ENCODE measurements at regions not wholly inside any gene's neighbourhood (a gene's known extent, or its start where the extent isn't known, plus 50 kb on each side); places are given as distances from the start of the nearest gene placed in this dataset.
"Not testable (repeated sequence)": the region's sequence is repeated elsewhere in the genome, so short reads cannot be mapped to it uniquely, and the experiment has no call there.

GRCh38 chr10:84600947-84601346 is 272.6 kb downstream of the CCSER2 start:
- Histone ChIP-seq H2BK5ac (ENCODE audit: insufficient read length, low read length) (no peak overlapping the region), H3K4me1 (ENCODE audit: insufficient read depth, low read length) (peaks cover 3% of the 10 kb centered on the region; the same call in 1 of the 2 replicates), H4K8ac (replicated peaks; ENCODE audit: insufficient read length, low read depth, low read length) (no peak overlapping the region), H3K79me2 (ENCODE audit: insufficient read depth, low read length) (no peaks in the 10 kb centered on the region), H3K23ac (ENCODE audit: insufficient read length, low read depth, low read length) (no peak overlapping the region), H2AK5ac (ENCODE audit: insufficient read length, low read length) (no peak overlapping the region), H4K91ac (ENCODE audit: insufficient read length, low read depth, low read length) (no peak overlapping the region), H2BK15ac (ENCODE audit: low read depth, low read length) (no peak overlapping the region), H2BK20ac (ENCODE audit: low read depth, low read length, poor library complexity, severe bottlenecking) (no peak overlapping the region), H3K79me1 (ENCODE audit: insufficient read depth, low read depth, low read length, poor library complexity, severe bottlenecking) (no peaks in the 10 kb centered on the region), H3K4ac (ENCODE audit: low read depth, low read length) (no peak overlapping the region), H3K56ac (ENCODE audit: insufficient read length, low read depth, low read length) (no peak overlapping the region), H3K18ac (ENCODE audit: insufficient read length, low read depth, low read length) (no peak overlapping the region), H3K4me2 (ENCODE audit: insufficient read depth, insufficient read length, low read length) (no peak overlapping the region), H3K27ac (ENCODE audit: insufficient read length, low read depth, low read length) (no peak overlapping the region), H3K9me3 (ENCODE audit: control insufficient read depth, low read depth, low read length) (no peaks in the 10 kb centered on the region), H2AFZ (ENCODE audit: low read length) (no peak overlapping the region), H3K9ac (ENCODE audit: extremely low read depth, insufficient read length, low read length) (no peak overlapping the region), H2BK120ac (ENCODE audit: low read depth, low read length, poor library complexity, severe bottlenecking) (no peak overlapping the region), H4K20me1 (ENCODE audit: control insufficient read depth, insufficient read depth, insufficient read length) (no peaks in the 10 kb centered on the region), H3T11ph (ENCODE audit: low read length) (no peak overlapping the region), H3K23me2 (ENCODE audit: insufficient read length, low read depth, low read length, poor library complexity, severe bottlenecking) (no peaks in the 10 kb centered on the region), H4K5ac (ENCODE audit: insufficient read length, low read depth, low read length) (no peak overlapping the region), H2BK12ac (ENCODE audit: insufficient read length, low read depth, low read length) (no peak overlapping the region), H3K14ac (ENCODE audit: insufficient read depth, low read length) (no peak overlapping the region), H3K27me3 (ENCODE audit: insufficient read depth, low read length) (peaks cover 19% of the 10 kb centered on the region; the same call in 1 of the 2 replicates)
- peaks cover 13 to 14% of the 10 kb centered on the region in 2 experiments for H3K4me1 Mint-ChIP-seq
- H3K9me3 Mint-ChIP-seq = peaks cover 3 to 8% of the 10 kb centered on the region in 2 experiments; a peak in 3 of 5 replicates
- H3K36me3 Mint-ChIP-seq (ENCODE audit: insufficient read depth in 1 of 3, low read depth in 3 of 3) = peaks cover 2 to 16% (median 8%) of the 10 kb centered on the region in 3 experiments; a peak in 6 of 7 replicates
- no peak overlapping the region for H3K27ac Mint-ChIP-seq
- TF ChIP-seq CTCF (conservative IDR thresholded peaks at IDR 0.05) = no peak
- no peak overlapping the region for H3K4me3 Mint-ChIP-seq
- DNase-seq = no peak
- WGBS (ENCODE audit: extremely low coverage, insufficient read length, low lambda C conversion rate) = no CpG with 5 or more reads among the region's 6 CpGs
- peaks cover 2% of the 10 kb centered on the region; the same call in 1 of the 2 replicates for H3K27me3 Mint-ChIP-seq (ENCODE audit: low read depth)

- no CpG with 5 or more reads among the region's 14 CpGs for WGBS (ENCODE audit: extremely low coverage, insufficient read length, low lambda C conversion rate)
- not testable (repeated sequence) for H2BK15ac ChIP-seq (ENCODE audit: low read depth, low read length); H3K4me3 Mint-ChIP-seq; H3K56ac ChIP-seq (ENCODE audit: insufficient read length, low read depth, low read length); H3K18ac ChIP-seq (ENCODE audit: insufficient read length, low read depth, low read length); H3K9me3 Mint-ChIP-seq; H3K36me3 Mint-ChIP-seq (ENCODE audit: insufficient read depth in 1 of 3, low read depth in 3 of 3); H4K91ac ChIP-seq (ENCODE audit: insufficient read length, low read depth, low read length); H2BK12ac ChIP-seq (ENCODE audit: insufficient read length, low read depth, low read length); H4K8ac ChIP-seq (replicated peaks; ENCODE audit: insufficient read length, low read depth, low read length); H2BK120ac ChIP-seq (ENCODE audit: low read depth, low read length, poor library complexity, severe bottlenecking); H3K23ac ChIP-seq (ENCODE audit: insufficient read length, low read depth, low read length); H3K23me2 ChIP-seq (ENCODE audit: insufficient read length, low read depth, low read length, poor library complexity, severe bottlenecking); H3K14ac ChIP-seq (ENCODE audit: insufficient read depth, low read length); H3K27ac ChIP-seq (ENCODE audit: insufficient read length, low read depth, low read length); H3K27ac Mint-ChIP-seq; H2BK5ac ChIP-seq (ENCODE audit: insufficient read length, low read length); H3K79me2 ChIP-seq (ENCODE audit: insufficient read depth, low read length); H3K27me3 Mint-ChIP-seq (ENCODE audit: low read depth); DNase-seq; H2AK5ac ChIP-seq (ENCODE audit: insufficient read length, low read length); H3K9me3 ChIP-seq (ENCODE audit: control insufficient read depth, low read depth, low read length); H3K4me1 ChIP-seq (ENCODE audit: insufficient read depth, low read length); H2BK20ac ChIP-seq (ENCODE audit: low read depth, low read length, poor library complexity, severe bottlenecking); H3T11ph ChIP-seq (ENCODE audit: low read length); H4K20me1 ChIP-seq (ENCODE audit: control insufficient read depth, insufficient read depth, insufficient read length); H2AFZ ChIP-seq (ENCODE audit: low read length); H4K5ac ChIP-seq (ENCODE audit: insufficient read length, low read depth, low read length); H3K4ac ChIP-seq (ENCODE audit: low read depth, low read length); H3K9ac ChIP-seq (ENCODE audit: extremely low read depth, insufficient read length, low read length); H3K79me1 ChIP-seq (ENCODE audit: insufficient read depth, low read depth, low read length, poor library complexity, severe bottlenecking)
- Histone ChIP-seq H3K4me2 (ENCODE audit: insufficient read depth, insufficient read length, low read length) (peak overlapping the region; percentile 67), H3K27me3 (ENCODE audit: insufficient read depth, low read length) (peaks cover 19% of the 10 kb centered on the region; the same call in 1 of the 2 replicates)
- H3K4me1 Mint-ChIP-seq = peaks cover 19 to 23% of the 10 kb centered on the region in 2 experiments
Measured at GRCh38 chr10:84602543-84602942, 274.2 kb downstream of the CCSER2 start.

Data from H9 (cell line).